Cardiac fibroblast (primary cell): ENCODE measurements at regions not wholly inside any gene's neighbourhood (a gene's known extent, or its start where the extent isn't known, plus 50 kb on each side); places are given as distances from the start of the nearest gene placed in this dataset.

Experiments
- DNase-seq, 2 donors: peaks; one replicate each; pipeline versions ENCODE4 v3.0.0 to v3.0.0-alpha.2; 2010; ENCODE audit warnings: low read depth in 2 of 2
- H3K4me3 ChIP-seq, 2 donors: replicated peaks in 1 of 2; 1 replicate in 1 of 2; 2 replicates in 1 of 2; pipeline ENCODE4 v1.5.1; 2011; ENCODE audit warnings: low read depth in 2 of 2, low read length in 2 of 2, mild to moderate bottlenecking in 2 of 2, moderate library complexity in 1 of 2
- CTCF ChIP-seq: IDR thresholded peaks from one replicate; pipeline ENCODE4 v1.5.1; 2011; ENCODE audit warnings: low read depth, mild to moderate bottlenecking, low read length, inconsistent platforms

- no peak overlapping the region for H3K4me3 ChIP-seq
- DNase-seq = peak in 1 of 2 donors; percentile 35
- TF ChIP-seq CTCF = no peak
These were observed 1845.8 kb upstream of the SEL1L start for GRCh38 chr14:83379436-83379835.

DNA sequence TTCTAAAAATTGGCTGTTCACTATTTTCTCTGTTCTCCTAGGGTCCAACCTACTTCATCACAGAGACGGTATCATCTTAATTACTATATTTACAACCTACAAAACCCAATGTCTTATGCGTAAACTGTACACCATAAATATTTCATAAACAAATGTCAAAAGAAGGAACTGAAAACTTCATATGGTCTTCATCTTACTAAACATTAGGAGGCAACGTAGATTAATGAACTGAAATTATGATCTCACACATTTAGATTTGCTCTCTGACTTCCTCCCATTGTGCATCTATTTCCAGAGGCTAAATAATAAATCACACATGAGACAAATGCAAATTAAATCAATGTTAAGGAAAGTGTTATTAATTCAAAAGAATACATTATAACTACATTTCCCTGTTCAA is 1850.6 kb upstream of the SEL1L start:
- no peak overlapping the region for H3K4me3 ChIP-seq
- no peak for DNase-seq
- TF ChIP-seq CTCF = no peak

DNA sequence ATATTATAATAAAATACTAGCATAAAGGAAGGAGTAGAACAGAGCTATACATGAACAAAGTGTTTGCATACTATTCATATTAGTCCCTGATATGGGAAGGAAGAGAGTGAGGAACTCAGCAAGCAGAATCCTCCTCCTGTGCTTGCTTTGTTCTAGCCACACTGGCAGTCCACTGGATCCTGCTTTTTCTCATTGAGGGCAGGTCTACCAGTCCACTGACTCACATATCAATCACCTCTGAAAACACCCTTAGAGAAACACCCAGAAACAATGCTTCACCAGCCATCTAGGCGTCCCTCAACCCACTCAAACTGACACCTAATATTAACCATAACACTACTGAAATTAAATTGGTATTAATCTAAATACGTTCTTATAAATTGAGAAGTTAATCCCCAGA is 1861.7 kb upstream of the SEL1L start:
- H3K4me3 ChIP-seq = no peak overlapping the region
- no peak for DNase-seq
- TF ChIP-seq CTCF = no peak

DNA sequence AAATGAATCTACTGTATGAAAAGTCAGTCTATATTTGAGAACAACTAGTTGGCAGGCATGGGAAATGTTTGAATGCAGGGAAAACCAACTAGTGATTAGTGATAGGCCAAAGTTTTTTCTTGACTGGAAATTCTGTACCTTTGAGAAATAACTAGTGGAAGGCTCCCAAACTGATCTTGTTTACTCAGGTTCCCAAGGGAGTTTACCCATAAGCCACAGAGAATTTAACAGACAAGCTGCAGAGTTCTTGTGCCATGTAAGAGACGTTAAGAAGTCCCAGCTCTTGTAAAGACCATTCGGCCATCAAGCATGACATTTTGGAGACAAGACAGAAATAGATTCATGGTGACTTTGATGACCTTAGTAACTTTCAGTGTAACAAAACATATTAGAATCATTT is 1882.8 kb upstream of the SEL1L start:
- peak; percentile 4 to 7 for DNase-seq
- no peak for TF ChIP-seq CTCF
- no peak overlapping the region for H3K4me3 ChIP-seq

- TF ChIP-seq CTCF = no peak
- no peak overlapping the region for H3K4me3 ChIP-seq
- no peak for DNase-seq
These were observed 1885.8 kb upstream of the SEL1L start for GRCh38 chr14:83419420-83419819.

- no peak overlapping the region for H3K4me3 ChIP-seq
- no peak for DNase-seq
- no peak for TF ChIP-seq CTCF
These were observed 1888.1 kb upstream of the SEL1L start for GRCh38 chr14:83421711-83422110.

DNA sequence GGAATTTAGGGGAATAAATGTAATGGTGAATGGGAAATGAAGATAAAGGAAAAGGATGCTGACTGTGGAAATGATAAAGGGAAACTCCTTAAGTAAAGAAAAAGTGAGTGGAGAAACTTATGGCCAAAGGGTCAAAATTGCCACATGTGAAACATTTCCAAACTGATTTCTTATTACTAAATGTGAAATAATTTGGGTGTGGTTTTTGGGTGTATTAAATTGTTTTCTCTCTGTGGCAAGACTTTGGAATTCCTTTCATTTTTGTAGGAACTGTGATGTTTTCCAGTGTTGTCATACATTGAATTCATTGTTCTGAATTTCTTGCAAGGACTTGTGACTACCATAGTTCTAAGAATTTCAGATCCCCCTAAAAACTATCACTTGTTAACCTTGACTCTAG is 1891.5 kb upstream of the SEL1L start:
- no peak overlapping the region for H3K4me3 ChIP-seq
- peak; percentile 62 to 63 for DNase-seq
- no peak for TF ChIP-seq CTCF
